Panc1 (cell line): ENCODE measurements at regions not wholly inside any gene's neighbourhood (a gene's known extent, or its start where the extent isn't known, plus 50 kb on each side); places are given as distances from the start of the nearest gene placed in this dataset.

Experiments used
- ATAC-seq: fragments of 200-7000 bp; cut with Tn5 transposase; 2 replicates; pipeline ENCODE4 v1.9.1; 2020; ENCODE audit warnings: mild to moderate bottlenecking, moderate library complexity
- BruUV-seq: library from RNA; stranded (reverse); fragments of 400-500 nt; replicated peaks from 2 replicates; lab custom pipeline; 2021; lab: Mats Ljungman, UMichigan
- CTCF ChIA-PET: fragments of 300-600 bp; sonication (Branson Sonifier 250); formaldehyde crosslinking; loops from one replicate; lab custom pipeline; 2022; ENCODE audit warnings: antibody characterized with exemption; lab: Charles Lee
- POLR2A ChIA-PET: fragments of 300-600 bp; sonication (Branson Sonifier 250); formaldehyde crosslinking; loops from one replicate; lab custom pipeline; 2022; ENCODE audit warnings: antibody characterized with exemption; lab: Charles Lee
- DNase-seq: peaks from one replicate; pipeline ENCODE4 v3.0.0-alpha.2; 2010; ENCODE audit warnings: low read depth, low spot score
- H3K27ac ChIP-seq: 2 replicates; pipeline ENCODE4 v1.5.1; 2011; ENCODE audit warnings: mild to moderate bottlenecking, low read length, inconsistent platforms
- H3K27me3 ChIP-seq: fragments of 200-500 bp; sonication (Bioruptor generic); 2 replicates; pipeline ENCODE4 v1.6.0; 2014; ENCODE audit warnings: low read length, inconsistent platforms; ENCODE audit not compliant: control insufficient read depth, insufficient read depth
- H3K36me3 ChIP-seq: fragments of 200-500 bp; sonication (Bioruptor generic); 2 replicates; pipeline ENCODE4 v1.5.1; 2014; ENCODE audit warnings: inconsistent platforms, mild to moderate bottlenecking, low read length, moderate library complexity; ENCODE audit not compliant: control insufficient read depth, insufficient read depth
- H3K4me1 ChIP-seq: 2 replicates; pipeline ENCODE4 v1.5.1; 2011; ENCODE audit warnings: inconsistent platforms, mild to moderate bottlenecking, low read length, moderate library complexity; ENCODE audit not compliant: control insufficient read depth, insufficient read depth
- H3K4me3 ChIP-seq, 2 experiments: 2 replicates each; pipeline ENCODE4 v1.5.1; 2011 to 2012; ENCODE audit warnings: low read depth in 2 of 2, low read length in 2 of 2, mild to moderate bottlenecking in 2 of 2, inconsistent platforms in 1 of 2, moderate library complexity in 1 of 2
- H3K9me3 ChIP-seq: fragments of 200-500 bp; sonication (Bioruptor generic); 2 replicates; pipeline ENCODE4 v1.5.1; 2014; ENCODE audit warnings: low read depth, mild to moderate bottlenecking, inconsistent platforms, low read length, moderate library complexity; ENCODE audit not compliant: control insufficient read depth, insufficient read depth
- POLR2AphosphoS5 ChIP-seq: IDR thresholded peaks from 2 replicates; pipeline ENCODE4 v1.6.1; 2012; ENCODE audit warnings: mild to moderate bottlenecking, low read depth, low read length, moderate library complexity
- REST ChIP-seq, 2 experiments: IDR thresholded peaks; 2 replicates each; pipeline ENCODE4 v1.6.1; 2011 to 2012; ENCODE audit warnings: low read depth in 2 of 2, control low read depth in 1 of 2, low read length in 1 of 2, mild to moderate bottlenecking in 1 of 2, moderate library complexity in 1 of 2; ENCODE audit not compliant: insufficient read depth in 1 of 2
- SIN3A ChIP-seq: IDR thresholded peaks from 2 replicates; pipeline ENCODE4 v1.6.1; 2012; ENCODE audit warnings: low read depth, mild to moderate bottlenecking, low read length, moderate library complexity, borderline replicate concordance; ENCODE audit not compliant: insufficient read depth
- TCF7L2 ChIP-seq: IDR thresholded peaks from 2 replicates; pipeline ENCODE4 v1.6.1; 2011; ENCODE audit warnings: mild to moderate bottlenecking, low read depth, low read length, inconsistent platforms
- in situ Hi-C: cut with HindIII; loops from 2 replicates; pipeline ENCODE4 v1.10.0; 2016; ENCODE audit warnings: low sequenced_read_pairs, low pct_unique_long_range_greater_than_20kb
- intact Hi-C: fragments of 100-400 bp; cut with micrococcal nuclease; formaldehyde crosslinking; loops from one replicate; pipeline ENCODE4 v1.10.0; 2022; ENCODE audit not compliant: unreplicated experiment
- TF ChIP-seq, protein P1 (sequence below): fragments of 450-650 bp; IDR thresholded peaks from 2 replicates; pipeline ENCODE4 v1.5.1; 2017; ENCODE audit warnings: mild to moderate bottlenecking

- ATAC-seq (no peak), DNase-seq (no peak)
- H3K9me3 ChIP-seq, result no peaks in the 10 kb centered on the region
- intact Hi-C loops, result no loop called here
- TF ChIP-seq SIN3A (no peak), POLR2AphosphoS5 (no peak), REST (IDR thresholded peaks at IDR 0.05; ENCODE audit: insufficient read depth in 1 of 2, low read depth in 2 of 2, low read length in 1 of 2) (no peak), TCF7L2 (no peak)
- TF ChIP-seq, protein P1, sequence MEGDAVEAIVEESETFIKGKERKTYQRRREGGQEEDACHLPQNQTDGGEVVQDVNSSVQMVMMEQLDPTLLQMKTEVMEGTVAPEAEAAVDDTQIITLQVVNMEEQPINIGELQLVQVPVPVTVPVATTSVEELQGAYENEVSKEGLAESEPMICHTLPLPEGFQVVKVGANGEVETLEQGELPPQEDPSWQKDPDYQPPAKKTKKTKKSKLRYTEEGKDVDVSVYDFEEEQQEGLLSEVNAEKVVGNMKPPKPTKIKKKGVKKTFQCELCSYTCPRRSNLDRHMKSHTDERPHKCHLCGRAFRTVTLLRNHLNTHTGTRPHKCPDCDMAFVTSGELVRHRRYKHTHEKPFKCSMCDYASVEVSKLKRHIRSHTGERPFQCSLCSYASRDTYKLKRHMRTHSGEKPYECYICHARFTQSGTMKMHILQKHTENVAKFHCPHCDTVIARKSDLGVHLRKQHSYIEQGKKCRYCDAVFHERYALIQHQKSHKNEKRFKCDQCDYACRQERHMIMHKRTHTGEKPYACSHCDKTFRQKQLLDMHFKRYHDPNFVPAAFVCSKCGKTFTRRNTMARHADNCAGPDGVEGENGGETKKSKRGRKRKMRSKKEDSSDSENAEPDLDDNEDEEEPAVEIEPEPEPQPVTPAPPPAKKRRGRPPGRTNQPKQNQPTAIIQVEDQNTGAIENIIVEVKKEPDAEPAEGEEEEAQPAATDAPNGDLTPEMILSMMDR, result no peak
- no peak overlapping the region for H3K4me3 ChIP-seq
- POLR2A ChIA-PET, result no interaction called here
- no peaks in the 10 kb centered on the region for H3K4me1 ChIP-seq
- H3K27ac ChIP-seq, result no peak overlapping the region
- no peaks in the 10 kb centered on the region for H3K27me3 ChIP-seq
- CTCF ChIA-PET, result no interaction called here
- no peaks in the 10 kb centered on the region for H3K36me3 ChIP-seq
- in situ Hi-C loops, result no loop called here
- BruUV-seq, result no TSS peak
Observed at GRCh38 chr15:75136758-75137157, 64.9 kb upstream of the C15orf39 start.

- DNase-seq, result no peak
- in situ Hi-C loops, result no loop called here
- POLR2A ChIA-PET, result no interaction called here
- TF ChIP-seq POLR2AphosphoS5, result no peak
- TF ChIP-seq TCF7L2, result no peak
- TF ChIP-seq REST (IDR thresholded peaks at IDR 0.05; ENCODE audit: insufficient read depth in 1 of 2, low read depth in 2 of 2, low read length in 1 of 2), result no peak
- TF ChIP-seq, protein P1, result no peak
- TF ChIP-seq SIN3A, result no peak
- Histone ChIP-seq H3K27me3 (no peaks in the 10 kb centered on the region), H3K36me3 (no peaks in the 10 kb centered on the region), H3K4me1 (no peaks in the 10 kb centered on the region), H3K27ac (no peak overlapping the region), H3K4me3 (no peak overlapping the region), H3K9me3 (peaks cover 11% of the 10 kb centered on the region; the same call in 1 of the 2 replicates)
- BruUV-seq, result no TSS peak
- intact Hi-C loops, result no loop called here
- ATAC-seq, result no peak
- CTCF ChIA-PET, result interaction anchor here (0.6 kb wide), 1 partner anchor 227 kb away, joined by 3 read pairs; no protein-coding TSS in a partner anchor
Observed at GRCh38 chr15:75138016-75138999, 63.4 kb upstream of the C15orf39 start.
